ENCODE measurements at regions not wholly inside any gene's neighbourhood (a gene's known extent, or its start where the extent isn't known, plus 50 kb on each side); places are given as distances from the start of the nearest gene placed in this dataset.

- no peak overlapping the region for H3K4me3 ChIP-seq
- no peaks in the 10 kb centered on the region for H3K4me1 ChIP-seq
- DNase-seq (ENCODE audit: low read depth in 1 of 2, low spot score in 1 of 2) (no peak), FAIRE-seq (no peak), ATAC-seq (no peak)
- ChIA-PET CTCF (no interaction called here), POLR2A (no interaction called here)
- H3K9me3 ChIP-seq: no peaks in the 10 kb centered on the region
- no peak overlapping the region for H3K4me2 ChIP-seq
- no peak overlapping the region for H3K27ac ChIP-seq
- TF ChIP-seq TP53 (CRISPR knock-in tag; IDR thresholded peaks at IDR 0.05): no peak
- TF ChIP-seq ZFP36 (IDR thresholded peaks at IDR 0.05; ENCODE audit: borderline replicate concordance, partially characterized antibody): no peak
- no peak for TF ChIP-seq ZNF302 (CRISPR knock-in tag; IDR thresholded peaks at IDR 0.05)
- no peak for TF ChIP-seq EP300 (IDR thresholded peaks at IDR 0.05)
- 0% methylated on average over 1 of the region's 1 CpG for WGBS (ENCODE audit: missing lambda C conversion rate)
Observed at GRCh38 chr4:27117453-27117852, 256.8 kb downstream of the STIM2 start.

DNA sequence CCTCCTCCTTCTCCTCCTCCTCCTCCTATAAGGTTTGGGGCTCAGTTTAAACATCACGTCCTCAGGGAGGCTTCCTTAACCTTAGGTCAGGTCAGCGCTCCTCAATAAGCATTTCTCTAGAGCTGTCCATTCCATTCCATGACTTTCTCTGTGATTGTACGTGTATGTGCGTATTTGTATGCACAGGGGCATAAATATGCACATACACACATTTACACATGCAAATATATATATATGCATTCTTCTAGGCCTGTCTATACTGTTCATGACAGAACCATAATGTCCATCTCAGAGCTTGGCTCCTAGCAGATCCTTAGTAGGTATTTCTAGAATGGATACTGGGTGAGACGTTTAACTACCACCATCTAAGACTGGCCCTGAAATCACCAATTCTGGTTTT, 258.6 kb downstream of the STIM2 start:
- ATAC-seq (no peak), FAIRE-seq (no peak), DNase-seq (ENCODE audit: low read depth in 1 of 2, low spot score in 1 of 2) (no peak)
- Histone ChIP-seq H3K4me3 (no peak overlapping the region), H3K4me2 (no peak overlapping the region), H3K9me3 (no peaks in the 10 kb centered on the region), H3K27ac (no peak overlapping the region), H3K4me1 (no peaks in the 10 kb centered on the region)
- ChIA-PET CTCF (no interaction called here), POLR2A (no interaction called here)
- TF ChIP-seq, protein P1, sequence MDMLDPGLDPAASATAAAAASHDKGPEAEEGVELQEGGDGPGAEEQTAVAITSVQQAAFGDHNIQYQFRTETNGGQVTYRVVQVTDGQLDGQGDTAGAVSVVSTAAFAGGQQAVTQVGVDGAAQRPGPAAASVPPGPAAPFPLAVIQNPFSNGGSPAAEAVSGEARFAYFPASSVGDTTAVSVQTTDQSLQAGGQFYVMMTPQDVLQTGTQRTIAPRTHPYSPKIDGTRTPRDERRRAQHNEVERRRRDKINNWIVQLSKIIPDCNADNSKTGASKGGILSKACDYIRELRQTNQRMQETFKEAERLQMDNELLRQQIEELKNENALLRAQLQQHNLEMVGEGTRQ (IDR thresholded peaks at IDR 0.05): no peak
- TF ChIP-seq, protein P2, sequence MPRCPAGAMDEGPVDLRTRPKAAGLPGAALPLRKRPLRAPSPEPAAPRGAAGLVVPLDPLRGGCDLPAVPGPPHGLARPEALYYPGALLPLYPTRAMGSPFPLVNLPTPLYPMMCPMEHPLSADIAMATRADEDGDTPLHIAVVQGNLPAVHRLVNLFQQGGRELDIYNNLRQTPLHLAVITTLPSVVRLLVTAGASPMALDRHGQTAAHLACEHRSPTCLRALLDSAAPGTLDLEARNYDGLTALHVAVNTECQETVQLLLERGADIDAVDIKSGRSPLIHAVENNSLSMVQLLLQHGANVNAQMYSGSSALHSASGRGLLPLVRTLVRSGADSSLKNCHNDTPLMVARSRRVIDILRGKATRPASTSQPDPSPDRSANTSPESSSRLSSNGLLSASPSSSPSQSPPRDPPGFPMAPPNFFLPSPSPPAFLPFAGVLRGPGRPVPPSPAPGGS (IDR thresholded peaks at IDR 0.05): no peak
- TF ChIP-seq RCOR1 (IDR thresholded peaks at IDR 0.05; ENCODE audit: low read depth, low read length): no peak
- TF ChIP-seq MAZ (IDR thresholded peaks at IDR 0.05; ENCODE audit: borderline replicate concordance, low read depth, low read length): no peak
- TF ChIP-seq ZNF302 (CRISPR knock-in tag; IDR thresholded peaks at IDR 0.05): no peak
- TF ChIP-seq, protein P3, sequence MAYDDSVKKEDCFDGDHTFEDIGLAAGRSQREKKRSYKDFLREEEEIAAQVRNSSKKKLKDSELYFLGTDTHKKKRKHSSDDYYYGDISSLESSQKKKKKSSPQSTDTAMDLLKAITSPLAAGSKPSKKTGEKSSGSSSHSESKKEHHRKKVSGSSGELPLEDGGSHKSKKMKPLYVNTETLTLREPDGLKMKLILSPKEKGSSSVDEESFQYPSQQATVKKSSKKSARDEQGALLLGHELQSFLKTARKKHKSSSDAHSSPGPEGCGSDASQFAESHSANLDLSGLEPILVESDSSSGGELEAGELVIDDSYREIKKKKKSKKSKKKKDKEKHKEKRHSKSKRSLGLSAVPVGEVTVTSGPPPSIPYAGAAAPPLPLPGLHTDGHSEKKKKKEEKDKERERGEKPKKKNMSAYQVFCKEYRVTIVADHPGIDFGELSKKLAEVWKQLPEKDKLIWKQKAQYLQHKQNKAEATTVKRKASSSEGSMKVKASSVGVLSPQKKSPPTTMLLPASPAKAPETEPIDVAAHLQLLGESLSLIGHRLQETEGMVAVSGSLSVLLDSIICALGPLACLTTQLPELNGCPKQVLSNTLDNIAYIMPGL (CRISPR knock-in tag; IDR thresholded peaks at IDR 0.05; ENCODE audit: borderline replicate concordance): no peak
- no peak for TF ChIP-seq NFE2L2 (conservative IDR thresholded peaks at IDR 0.05; ENCODE audit: low read length)
- TF ChIP-seq, protein P4, sequence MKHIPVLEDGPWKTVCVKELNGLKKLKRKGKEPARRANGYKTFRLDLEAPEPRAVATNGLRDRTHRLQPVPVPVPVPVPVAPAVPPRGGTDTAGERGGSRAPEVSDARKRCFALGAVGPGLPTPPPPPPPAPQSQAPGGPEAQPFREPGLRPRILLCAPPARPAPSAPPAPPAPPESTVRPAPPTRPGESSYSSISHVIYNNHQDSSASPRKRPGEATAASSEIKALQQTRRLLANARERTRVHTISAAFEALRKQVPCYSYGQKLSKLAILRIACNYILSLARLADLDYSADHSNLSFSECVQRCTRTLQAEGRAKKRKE (CRISPR knock-in tag; IDR thresholded peaks at IDR 0.05; ENCODE audit: low read depth): no peak
- TF ChIP-seq POLR2A (IDR thresholded peaks at IDR 0.05; ENCODE audit: low read length): no peak
- TF ChIP-seq, protein P5, sequence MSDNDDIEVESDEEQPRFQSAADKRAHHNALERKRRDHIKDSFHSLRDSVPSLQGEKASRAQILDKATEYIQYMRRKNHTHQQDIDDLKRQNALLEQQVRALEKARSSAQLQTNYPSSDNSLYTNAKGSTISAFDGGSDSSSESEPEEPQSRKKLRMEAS (IDR thresholded peaks at IDR 0.05): no peak
- WGBS (ENCODE audit: missing lambda C conversion rate): 27% methylated on average over 5 of the region's 5 CpGs

DNA sequence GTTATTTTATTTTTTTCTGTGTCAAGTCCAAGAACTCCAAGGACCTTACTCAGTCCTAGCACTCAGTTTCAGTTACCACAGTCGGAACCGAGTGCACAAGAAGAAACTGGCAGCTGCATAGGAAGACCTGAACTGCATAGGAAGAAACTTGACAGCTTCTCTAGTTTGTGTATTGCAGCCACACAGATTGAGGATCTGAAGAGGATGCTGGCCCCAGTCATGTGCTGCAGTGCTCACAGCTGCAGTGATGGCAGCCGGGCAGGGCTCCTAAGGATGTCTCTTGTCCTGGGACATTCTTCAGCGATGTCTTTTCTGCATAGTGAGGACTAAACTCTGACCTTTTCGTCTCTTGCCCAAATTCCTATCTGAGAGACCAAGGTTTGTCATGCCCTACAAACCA, 261.2 kb downstream of the STIM2 start:
- TF ChIP-seq CTCF (IDR thresholded peaks at IDR 0.05): no peak
- TF ChIP-seq TFCP2L1 (CRISPR knock-in tag; IDR thresholded peaks at IDR 0.05): no peak
- ATAC-seq (no peak), FAIRE-seq (no peak), DNase-seq (ENCODE audit: low read depth in 1 of 2, low spot score in 1 of 2) (no peak)
- no peak overlapping the region for H3K4me3 ChIP-seq
- H3K4me1 ChIP-seq: no peaks in the 10 kb centered on the region
- POLR2A ChIA-PET: no interaction called here
- no peak overlapping the region for H3K27ac ChIP-seq
- H3K9me3 ChIP-seq: no peaks in the 10 kb centered on the region
- H3K4me2 ChIP-seq: no peak overlapping the region
- CTCF ChIA-PET: no interaction called here
- 9% methylated on average over 5 of the region's 5 CpGs for WGBS (ENCODE audit: missing lambda C conversion rate)
